GM12865 (cell line): ENCODE measurements at regions not wholly inside any gene's neighbourhood (a gene's known extent, or its start where the extent isn't known, plus 50 kb on each side); places are given as distances from the start of the nearest gene placed in this dataset.
A peak's percentile ranks its signal among the peaks of the same experiment; 100 is the strongest.

Experiments used
- DNase-seq: peaks from one replicate; pipeline ENCODE4 v3.0.0; 2010; ENCODE audit warnings: low read depth
- H3K4me3 ChIP-seq: 2 replicates; pipeline ENCODE4 v1.5.1; 2011; ENCODE audit warnings: mild to moderate bottlenecking, low read depth, low read length, control low read depth
- TF ChIP-seq, protein P1 (sequence below): IDR thresholded peaks from 2 replicates; pipeline ENCODE4 v1.5.1; 2011; ENCODE audit warnings: low read length, control low read depth, low read depth, inconsistent platforms; ENCODE audit not compliant: insufficient read depth; ENCODE audit errors: missing control alignments

DNA sequence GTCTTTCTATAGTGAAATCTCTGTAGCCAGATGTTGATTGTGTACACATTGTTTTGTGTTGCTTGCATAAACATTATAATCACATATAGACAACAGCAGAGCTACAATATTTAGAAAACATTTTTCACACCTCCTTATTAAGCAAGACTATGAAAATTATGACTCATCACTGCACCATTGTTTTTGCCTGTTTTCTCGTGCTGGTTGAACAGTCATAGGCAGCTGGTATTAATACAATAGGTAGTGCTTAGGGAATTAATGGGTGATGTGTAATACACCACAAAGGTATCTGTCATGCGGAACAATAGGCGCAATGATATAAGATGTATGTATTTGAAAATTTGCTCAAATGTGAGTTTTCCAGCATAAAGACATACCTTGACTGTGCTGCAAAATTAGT, 449.3 kb downstream of the FOXG1 start:
- TF ChIP-seq, protein P1, sequence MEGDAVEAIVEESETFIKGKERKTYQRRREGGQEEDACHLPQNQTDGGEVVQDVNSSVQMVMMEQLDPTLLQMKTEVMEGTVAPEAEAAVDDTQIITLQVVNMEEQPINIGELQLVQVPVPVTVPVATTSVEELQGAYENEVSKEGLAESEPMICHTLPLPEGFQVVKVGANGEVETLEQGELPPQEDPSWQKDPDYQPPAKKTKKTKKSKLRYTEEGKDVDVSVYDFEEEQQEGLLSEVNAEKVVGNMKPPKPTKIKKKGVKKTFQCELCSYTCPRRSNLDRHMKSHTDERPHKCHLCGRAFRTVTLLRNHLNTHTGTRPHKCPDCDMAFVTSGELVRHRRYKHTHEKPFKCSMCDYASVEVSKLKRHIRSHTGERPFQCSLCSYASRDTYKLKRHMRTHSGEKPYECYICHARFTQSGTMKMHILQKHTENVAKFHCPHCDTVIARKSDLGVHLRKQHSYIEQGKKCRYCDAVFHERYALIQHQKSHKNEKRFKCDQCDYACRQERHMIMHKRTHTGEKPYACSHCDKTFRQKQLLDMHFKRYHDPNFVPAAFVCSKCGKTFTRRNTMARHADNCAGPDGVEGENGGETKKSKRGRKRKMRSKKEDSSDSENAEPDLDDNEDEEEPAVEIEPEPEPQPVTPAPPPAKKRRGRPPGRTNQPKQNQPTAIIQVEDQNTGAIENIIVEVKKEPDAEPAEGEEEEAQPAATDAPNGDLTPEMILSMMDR, result no peak
- peak; percentile 24 for DNase-seq
- H3K4me3 ChIP-seq, result no peak overlapping the region

GRCh38 chr14:29216268-29217232, 450.0 kb downstream of the FOXG1 start:
- H3K4me3 ChIP-seq, result no peak overlapping the region
- TF ChIP-seq, protein P1, result no peak
- DNase-seq, result no peak

DNA sequence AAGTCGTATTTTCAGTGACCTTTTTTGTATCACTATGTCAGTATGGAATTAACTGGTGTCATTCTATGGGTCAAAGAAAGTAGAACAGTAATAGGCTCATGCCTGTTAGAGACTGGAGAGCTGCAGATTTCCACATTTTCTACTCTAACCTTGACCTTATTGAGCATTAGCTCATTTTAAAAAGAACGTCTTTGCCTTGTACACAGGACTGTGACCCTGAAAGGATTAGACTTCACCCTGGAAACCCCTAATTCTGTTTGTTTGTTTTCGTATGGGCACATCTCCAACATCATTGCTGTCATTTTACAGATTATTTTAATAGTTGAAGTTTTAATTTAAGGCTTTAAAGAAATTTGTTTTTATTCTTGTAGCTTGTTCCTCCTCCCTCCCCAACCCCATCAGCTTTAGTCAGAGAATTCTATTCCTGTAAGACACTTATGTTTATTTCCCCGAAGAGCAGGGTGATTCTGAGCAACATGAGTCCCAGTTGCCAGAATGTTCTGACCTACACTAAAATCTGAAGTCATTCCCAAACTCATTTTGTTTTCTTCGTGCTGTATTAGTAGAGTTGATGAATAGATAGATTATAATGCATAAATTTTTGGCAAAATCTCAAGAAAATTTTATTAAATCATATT, 451.3 kb downstream of the FOXG1 start:
- TF ChIP-seq, protein P1, result no peak
- DNase-seq, result no peak
- H3K4me3 ChIP-seq, result no peak overlapping the region

GRCh38 chr14:29220072-29220471, 453.5 kb downstream of the FOXG1 start:
- no peak overlapping the region for H3K4me3 ChIP-seq
- DNase-seq, result no peak
- TF ChIP-seq, protein P1, result no peak

- TF ChIP-seq, protein P1, result no peak
- no peak for DNase-seq
- no peak overlapping the region for H3K4me3 ChIP-seq
Observed at GRCh38 chr14:29220566-29220965, 454.0 kb downstream of the FOXG1 start.

- DNase-seq, result no peak
- TF ChIP-seq, protein P1, result no peak
- no peak overlapping the region for H3K4me3 ChIP-seq
Observed at GRCh38 chr14:29222006-29222405, 455.4 kb downstream of the FOXG1 start.
